COLO668 (cell line): ENCODE measurements at regions not wholly inside any gene's neighbourhood (a gene's known extent, or its start where the extent isn't known, plus 50 kb on each side); places are given as distances from the start of the nearest gene placed in this dataset.

Experiments used
- DNase-seq: peaks from one replicate; lab custom pipeline; 2025; ENCODE audit not compliant: unreplicated experiment; lab: John Stamatoyannopoulos, UW

DNA sequence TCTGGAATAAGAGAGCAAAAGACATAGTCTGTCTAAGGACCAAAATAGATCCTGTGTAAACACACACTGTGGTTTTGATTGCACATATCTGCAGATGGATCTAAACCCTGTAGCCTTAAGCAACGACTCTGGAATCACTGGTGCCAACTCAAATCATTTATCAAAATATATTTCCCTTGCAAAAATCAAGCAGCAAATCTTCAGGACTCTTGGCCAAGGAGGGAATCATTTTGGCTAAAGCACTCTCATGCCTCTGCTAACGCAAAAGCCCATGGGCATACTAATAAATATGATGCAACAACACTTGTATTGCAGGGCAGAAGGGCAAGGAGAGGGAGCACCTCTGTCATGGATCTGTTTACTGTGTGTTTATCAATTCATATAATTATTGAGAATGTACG is 155.4 kb upstream of the DUSP10 start:
- DNase-seq = no peak

GRCh38 chr1:221892301-221892830 is 150.5 kb upstream of the DUSP10 start:
- no peak for DNase-seq

DNA sequence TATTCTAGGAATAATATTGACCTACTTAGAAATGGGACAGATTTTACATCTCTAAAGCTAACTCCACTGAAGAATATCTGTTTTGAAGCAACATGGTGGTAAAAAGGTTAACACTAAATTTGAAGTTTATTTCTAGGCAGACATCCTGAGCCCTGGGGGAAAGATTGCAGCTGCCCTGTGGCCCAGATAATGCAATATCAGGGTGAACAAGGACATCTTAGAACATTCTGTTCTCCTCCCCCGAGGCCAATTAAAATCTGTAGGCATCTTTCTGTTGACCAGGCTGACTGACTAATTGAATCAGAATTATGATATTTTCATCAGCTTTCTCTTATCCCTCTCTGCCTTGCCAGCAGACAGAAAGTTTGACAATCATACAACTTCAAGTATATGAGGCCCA is 149.8 kb upstream of the DUSP10 start:
- DNase-seq = no peak

- DNase-seq = no peak
These were observed 146.9 kb upstream of the DUSP10 start for GRCh38 chr1:221888801-221889200.

- no peak for DNase-seq
These were observed 146.3 kb upstream of the DUSP10 start for GRCh38 chr1:221888218-221888617.

DNA sequence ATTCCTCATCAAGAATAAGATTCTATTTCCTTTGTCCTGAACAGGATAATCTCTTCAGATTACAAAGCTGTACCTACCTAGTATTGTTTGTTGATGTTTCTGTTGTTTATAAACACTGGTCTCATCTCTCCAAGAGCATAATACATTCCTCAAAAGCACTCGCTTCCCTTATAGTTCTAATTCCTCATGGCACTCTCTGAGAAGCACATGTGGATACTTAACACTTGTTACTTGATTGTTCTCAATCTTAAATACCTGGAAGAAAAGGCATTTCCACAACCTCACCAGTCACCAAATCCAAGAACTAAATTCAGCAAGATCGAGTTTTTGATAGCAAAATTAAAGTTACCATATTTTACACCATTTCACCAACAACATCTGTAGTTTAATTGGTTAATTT is 145.9 kb upstream of the DUSP10 start:
- DNase-seq = no peak

GRCh38 chr1:221887415-221887746 is 145.5 kb upstream of the DUSP10 start:
- no peak for DNase-seq

DNA sequence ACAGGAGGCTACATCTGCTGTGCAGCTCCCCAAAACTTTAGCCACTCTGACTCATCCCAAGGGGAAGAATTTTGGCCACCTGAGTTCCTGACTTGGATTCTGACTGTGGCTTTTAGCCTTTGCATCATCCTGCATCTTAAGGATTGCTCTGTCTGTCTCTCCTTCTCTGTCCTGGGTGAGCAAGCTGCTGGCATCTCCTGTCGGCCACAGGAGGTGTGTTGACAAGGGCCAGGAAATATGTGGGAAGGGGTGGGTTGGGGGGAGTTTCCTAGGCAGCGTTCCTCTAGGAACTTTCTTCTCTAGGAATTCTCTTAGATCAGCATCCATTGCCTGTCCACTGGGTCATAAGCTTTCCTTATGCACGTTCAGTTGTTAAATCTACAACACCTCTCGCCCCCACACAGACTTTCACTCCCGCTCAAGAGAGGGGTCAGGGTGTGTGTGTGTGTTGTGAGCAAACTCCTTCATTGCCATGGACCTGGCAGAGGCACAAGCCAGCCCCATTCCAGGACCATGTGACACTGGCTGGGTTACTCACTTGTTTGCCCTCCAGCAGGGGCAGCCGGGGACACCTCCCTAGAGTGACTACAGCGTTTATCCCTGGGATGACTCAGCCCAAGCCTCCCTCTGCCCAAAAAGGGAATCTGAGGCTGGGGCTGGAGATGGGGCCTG is 145.0 kb upstream of the DUSP10 start:
- DNase-seq = peak; percentile 22

DNA sequence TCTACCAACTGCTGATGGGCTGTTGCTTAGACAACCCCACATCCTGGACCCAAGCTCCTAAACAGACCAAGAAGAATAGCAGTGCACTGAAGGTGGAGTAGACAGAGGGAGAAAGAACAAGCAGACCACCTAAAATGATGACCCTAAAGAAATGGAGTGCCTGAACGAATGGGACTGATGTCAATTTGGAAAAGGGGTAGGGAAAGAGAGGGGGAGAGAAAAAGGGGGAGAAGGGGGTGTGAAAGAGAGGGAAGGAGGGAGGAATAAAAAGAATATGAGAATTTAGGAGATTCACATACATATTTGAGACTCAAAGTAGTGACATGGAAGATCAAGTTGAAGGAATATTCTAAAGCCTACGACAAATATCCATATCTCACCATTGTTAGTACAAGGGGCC is 144.4 kb upstream of the DUSP10 start:
- no peak for DNase-seq

GRCh38 chr1:221884821-221885220 is 142.9 kb upstream of the DUSP10 start:
- no peak for DNase-seq

- DNase-seq = no peak
These were observed 140.1 kb upstream of the DUSP10 start for GRCh38 chr1:221881805-221882581.

DNA sequence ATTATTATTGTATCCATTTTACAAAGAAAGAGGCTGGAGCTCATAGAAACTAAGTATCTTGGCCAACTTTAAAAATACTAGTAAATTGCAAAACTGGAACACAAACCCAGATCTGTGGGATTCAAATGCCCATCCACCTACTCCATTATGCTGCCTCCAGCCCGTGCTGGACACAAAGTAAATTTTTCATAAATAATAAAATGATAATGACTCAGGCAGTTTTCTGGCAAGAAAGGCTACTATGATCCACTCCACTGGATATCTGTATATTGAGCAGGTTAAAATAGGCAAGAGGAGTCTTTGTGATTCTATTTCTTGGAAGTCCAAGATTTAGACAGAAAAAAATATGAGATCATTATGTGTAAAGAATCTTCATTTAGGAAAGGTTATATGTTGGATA is 138.3 kb upstream of the DUSP10 start:
- no peak for DNase-seq

DNA sequence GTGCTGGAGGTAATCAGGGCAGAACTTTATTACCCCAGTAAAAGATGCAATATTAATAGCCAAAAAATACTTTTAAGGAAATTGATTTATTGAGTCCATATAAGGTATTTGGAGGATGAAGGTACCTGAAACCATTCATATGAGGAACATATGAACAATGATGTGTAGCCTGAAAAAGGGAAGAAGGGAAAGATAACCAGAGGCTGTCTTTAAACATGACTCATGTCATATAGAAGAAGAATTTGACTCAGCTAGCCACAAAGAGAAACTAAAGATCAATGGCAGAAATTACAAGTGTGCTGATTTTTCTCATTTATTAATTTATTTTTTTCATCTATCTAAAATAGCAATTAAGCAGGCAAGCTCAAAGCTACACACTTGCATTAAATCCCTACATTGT is 136.2 kb upstream of the DUSP10 start:
- no peak for DNase-seq

- no peak for DNase-seq
These were observed 135.4 kb upstream of the DUSP10 start for GRCh38 chr1:221877311-221877710.

DNA sequence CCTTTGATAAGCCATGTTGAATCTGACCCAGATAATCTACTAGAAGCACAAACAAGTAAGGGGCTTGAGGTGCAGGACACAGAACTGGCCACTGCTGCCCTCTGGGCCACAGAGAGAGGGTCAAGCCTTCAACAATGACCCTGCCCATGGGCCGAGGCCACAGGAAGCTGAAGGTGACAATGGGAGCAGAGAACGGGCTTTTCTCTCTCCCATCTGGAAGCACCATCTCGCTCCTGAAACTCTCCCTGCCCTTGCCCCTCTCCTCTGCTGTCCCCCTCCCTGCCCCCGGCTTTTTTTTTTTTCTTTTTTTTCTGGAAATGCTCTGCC is 133.1 kb upstream of the DUSP10 start:
- no peak for DNase-seq

DNA sequence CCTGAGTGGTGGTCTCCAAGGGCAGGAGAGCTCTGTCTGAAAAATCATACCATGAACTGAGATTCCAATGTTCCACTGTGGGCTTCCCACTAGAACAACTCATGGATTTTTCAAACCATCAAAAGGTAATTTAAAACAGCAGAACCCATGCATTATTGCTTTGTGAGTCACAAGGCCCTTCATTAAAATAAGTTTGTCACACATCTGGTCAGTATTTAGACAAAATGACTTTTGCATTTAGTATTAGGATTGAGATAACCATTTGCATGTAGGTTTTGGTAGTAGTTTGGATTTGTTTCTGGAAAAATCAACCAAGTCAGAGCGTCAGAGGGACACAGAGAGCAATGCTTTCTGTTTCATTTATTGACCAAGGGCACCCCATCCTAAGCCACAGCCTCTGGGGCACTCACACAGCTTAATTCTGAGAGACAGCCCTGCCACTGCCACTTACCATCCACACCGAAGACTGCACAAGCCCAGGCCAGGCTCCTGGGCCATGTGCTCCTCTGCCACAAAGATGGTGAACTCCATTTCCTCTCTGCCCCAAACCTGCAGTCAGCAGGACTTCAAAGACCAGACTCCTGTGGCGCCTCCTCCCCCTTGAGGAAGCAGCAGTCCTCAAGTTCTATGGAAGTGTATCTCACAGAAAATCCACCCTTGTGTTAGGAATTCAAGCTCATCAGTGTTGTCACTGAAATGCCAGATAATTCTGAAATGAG is 132.6 kb upstream of the DUSP10 start:
- DNase-seq = no peak

DNA sequence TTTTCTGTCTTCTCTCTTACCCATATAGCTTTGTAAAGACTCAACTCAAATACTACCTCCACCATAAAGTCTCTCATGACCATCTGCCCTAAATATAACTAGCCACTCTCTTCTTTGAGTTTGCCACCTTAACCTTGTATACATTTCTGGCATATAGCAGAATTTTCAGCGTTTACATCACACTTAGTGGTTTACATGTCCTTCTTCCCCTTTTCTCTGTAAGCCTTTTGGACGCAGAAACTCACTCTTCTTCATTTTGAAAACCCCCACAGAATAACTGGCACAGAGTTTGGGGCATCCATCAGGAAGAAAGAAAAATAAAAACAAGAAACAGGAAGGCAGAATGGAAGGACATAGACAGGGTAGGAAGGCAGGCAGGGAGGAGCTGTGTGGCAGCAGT is 131.8 kb upstream of the DUSP10 start:
- no peak for DNase-seq

- no peak for DNase-seq
These were observed 129.2 kb upstream of the DUSP10 start for GRCh38 chr1:221871056-221871455.

DNA sequence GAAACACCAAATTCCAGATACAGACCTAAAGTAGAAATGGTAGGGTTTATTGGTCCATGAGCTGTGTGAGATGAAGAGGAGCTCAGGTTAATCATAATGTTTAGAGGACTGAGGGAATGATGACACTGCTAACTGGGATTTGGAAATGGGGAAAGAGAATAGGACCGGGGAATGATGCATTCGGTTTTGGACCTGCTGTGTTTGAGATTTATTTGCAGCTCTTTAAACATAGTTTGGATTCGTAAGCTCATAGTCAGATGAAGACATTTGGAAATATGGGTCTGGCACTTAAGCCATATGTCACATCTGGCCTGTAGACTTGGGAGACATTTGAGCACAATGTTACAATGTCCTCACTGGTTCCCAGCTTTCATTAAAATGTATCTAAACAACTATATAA is 127.9 kb upstream of the DUSP10 start:
- DNase-seq = no peak

DNA sequence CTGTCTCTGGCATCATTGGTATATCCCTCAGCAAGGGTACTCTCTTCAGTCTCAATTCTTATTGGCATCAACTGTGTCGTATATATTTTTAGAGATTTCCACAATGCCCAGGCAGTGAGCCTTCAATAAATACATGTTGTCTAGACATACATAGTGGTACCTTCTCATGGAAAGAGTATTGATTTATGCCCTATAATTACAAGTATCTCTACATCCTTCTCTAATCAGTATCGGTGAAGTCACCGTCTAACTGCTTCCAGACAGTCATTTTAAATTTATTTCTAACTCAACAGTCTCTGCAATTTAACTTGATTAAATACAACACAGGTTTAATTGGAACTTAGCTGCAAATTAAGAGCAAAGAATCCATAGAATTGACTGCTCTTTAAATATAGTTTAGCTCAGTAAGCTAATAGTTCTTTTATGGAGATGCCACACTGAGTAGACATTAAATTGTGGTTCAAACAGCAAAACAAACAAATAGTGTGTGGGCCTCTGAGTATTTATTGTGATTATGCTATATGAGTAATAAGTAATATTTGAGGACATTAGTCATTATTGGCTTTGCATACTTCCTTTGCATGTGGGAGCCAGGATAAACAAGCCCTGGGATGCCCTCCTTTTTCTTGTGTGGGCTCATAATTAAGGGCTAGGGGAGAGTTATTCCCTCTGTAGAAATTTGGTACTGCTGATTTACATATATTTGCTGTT is 126.9 kb upstream of the DUSP10 start:
- DNase-seq = no peak

DNA sequence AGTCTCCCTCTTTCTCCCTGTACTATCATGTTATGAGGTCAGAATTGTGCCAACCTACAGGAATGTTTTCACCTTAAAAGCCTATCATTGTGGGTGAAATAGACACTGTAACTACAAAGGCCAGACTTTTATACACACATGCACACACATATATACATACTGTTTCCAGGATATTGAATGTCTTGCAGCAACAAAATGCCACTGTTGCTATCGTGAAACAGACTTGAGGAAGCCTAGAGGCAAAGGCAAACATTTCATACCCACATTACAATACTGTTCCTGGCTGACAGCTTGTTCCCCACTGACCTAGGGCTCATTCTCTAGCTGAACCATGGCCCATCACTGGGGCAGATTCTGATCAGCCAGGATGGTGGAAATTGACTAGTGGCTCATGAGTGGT is 125.1 kb upstream of the DUSP10 start:
- DNase-seq = no peak

DNA sequence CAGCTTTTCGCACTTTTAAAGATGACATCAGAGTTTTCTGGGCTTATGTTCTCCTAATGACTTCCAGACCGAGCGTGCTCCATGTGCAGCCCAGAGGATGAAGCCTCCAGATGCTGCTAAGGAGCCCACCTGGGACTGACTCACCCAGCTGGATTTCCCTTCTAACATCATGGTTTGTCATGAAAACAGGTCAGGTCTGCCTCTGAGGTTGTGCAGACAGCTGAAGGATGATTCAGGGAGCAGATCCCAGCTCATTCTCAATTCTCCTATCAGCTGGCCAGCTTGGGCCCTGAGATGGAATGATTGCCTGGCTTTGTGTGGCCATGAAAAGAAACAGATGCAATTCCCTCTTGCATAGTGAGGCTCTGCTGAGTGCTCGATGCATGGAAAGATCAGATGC is 123.9 kb upstream of the DUSP10 start:
- no peak for DNase-seq
